HG03575 (cell line): ENCODE measurements at regions not wholly inside any gene's neighbourhood (a gene's known extent, or its start where the extent isn't known, plus 50 kb on each side); places are given as distances from the start of the nearest gene placed in this dataset.
"Not testable (repeated sequence)": the region's sequence is repeated elsewhere in the genome, so short reads cannot be mapped to it uniquely, and the experiment has no call there.

Experiments used
- ATAC-seq: cut with Tn5 transposase; IDR thresholded peaks from one replicate; pipeline ENCODE4 v1.9.1; 2021; ENCODE audit not compliant: unreplicated experiment, insufficient number of reproducible peaks, low FRiP score; ENCODE audit errors: extremely low read depth

- no peak for ATAC-seq
Measured at GRCh38 chr2:180312542-180312941, 305.4 kb upstream of the CWC22 start.

DNA sequence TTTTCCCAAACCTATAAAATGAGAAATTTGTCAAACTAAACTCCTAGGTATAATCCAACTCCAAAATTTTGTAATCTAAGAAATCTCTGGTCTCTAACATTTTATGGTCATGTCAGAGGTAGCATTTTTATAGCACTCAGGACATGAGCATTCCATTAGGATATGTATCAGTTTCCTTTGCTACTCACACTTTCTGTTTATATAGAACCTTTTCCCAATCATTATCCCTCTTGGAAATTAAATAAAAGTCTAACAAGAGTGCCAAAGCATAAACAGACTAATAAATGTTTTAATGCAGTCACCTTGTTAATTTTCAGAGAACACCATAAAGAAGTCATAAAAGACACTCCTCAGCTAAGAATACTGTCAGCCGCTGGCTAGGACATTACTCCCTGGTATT, 300.0 kb upstream of the CWC22 start:
- ATAC-seq: no peak

GRCh38 chr2:180306346-180306745, 299.2 kb upstream of the CWC22 start:
- no peak for ATAC-seq

DNA sequence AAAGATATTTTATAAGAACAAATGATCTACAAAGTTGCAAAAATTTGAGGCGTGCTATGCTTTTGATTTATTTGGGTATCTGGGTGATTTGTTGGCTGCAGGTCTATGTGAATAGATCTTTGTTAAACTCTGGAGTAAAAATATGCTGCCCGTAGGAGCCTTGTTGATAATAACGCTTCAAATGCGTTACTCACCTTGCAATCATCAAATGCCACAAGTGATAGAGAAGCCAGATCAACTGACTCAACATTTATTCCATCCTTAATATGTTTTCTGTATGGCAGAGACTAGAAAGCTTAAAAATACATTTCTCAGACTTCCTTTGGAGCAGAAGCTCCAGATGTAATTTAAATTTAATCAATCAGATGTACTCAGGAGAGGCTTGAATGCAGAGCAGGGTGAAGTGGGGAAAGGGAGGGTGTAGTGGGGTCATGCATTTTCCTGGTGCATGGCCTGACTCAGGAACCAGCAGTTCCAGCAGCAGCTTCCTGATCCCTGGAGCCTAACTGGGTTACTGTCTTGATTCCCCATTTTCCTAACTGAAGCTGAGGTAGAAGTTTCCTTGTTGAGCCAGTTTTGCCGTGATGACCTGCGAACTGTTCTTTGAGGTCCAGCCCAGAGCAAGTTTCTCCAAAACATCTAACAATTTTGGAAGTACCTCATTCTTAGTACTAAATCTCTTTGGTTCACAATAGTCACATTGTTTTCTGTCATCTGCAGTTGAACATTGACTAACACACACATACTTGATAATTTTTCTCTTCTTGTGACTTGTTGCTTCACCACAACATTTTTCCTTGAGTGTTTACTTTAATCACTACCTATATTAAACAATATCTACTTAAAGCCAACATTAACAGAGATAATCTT, 284.7 kb upstream of the CWC22 start:
- no peak for ATAC-seq

GRCh38 chr2:180291060-180291459, 284.0 kb upstream of the CWC22 start:
- no peak for ATAC-seq

- ATAC-seq: no peak
Measured at GRCh38 chr2:180289627-180290026, 282.5 kb upstream of the CWC22 start.

GRCh38 chr2:180279581-180279980, 272.5 kb upstream of the CWC22 start:
- no peak for ATAC-seq

DNA sequence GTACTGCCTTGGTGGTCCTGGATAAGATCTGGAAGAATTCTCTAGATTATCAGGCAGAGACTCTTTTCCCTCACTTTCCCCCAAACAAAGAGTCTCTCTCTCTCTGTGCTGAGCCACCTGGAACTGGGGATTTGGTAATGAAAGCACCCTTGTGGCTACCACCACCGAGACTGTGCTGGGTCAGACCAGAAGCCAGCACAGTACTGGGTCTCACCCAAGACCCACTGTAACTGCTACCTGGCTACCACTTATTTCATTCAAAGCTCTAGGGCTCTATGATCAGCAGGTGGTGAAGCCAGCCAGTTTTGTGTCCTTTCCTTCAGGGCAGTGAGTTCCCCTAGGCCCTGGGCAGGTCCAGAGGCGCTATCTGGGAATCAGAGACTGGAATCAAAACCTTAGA, 269.6 kb upstream of the CWC22 start:
- no peak for ATAC-seq

DNA sequence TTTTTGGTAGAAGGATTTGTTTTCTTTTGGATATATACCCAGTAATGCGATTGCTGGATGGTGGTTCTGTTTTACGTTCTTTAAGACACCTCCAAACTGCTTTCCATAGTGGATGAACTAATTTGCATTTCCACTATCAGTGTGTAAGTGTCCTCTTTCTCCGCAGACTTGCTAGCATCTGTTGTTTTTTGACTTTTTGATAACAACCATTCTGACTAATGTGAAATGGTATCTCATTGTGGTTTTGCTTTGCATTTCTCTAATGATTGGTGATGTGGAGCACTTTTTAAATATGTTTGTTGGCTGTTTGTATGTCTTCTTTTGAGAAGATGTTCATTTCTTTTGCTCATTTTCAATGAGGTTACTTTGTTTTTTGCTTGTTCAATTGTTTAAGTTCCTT, 260.9 kb upstream of the CWC22 start:
- ATAC-seq: no peak

GRCh38 chr2:180261976-180262375, 254.9 kb upstream of the CWC22 start:
- no peak for ATAC-seq

- ATAC-seq: no peak
Measured at GRCh38 chr2:180258579-180258978, 251.5 kb upstream of the CWC22 start.

DNA sequence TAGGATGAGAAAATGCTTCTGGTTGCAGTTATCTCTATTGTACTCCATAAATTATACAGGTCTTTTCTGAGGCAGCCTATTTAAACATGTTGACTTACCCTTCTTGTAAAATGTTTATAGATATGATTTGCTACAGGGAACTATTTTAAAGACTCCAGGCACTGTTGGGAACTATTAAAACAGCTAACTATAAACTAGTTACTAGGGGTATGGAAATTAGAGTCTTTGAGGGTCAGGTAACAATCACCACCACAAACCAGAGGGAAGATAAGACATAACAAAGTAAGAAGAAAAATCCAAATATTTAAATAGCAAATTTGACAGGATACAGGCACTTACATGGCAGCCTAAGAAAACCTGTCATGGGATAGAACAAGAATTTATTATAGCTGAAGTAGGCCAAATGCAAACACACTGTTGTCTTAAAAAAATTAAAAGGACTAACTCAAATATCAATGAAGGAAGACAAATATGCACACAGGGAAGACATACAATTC, 251.0 kb upstream of the CWC22 start:
- ATAC-seq: no peak

- no peak for ATAC-seq
Measured at GRCh38 chr2:180257247-180257646, 250.2 kb upstream of the CWC22 start.

DNA sequence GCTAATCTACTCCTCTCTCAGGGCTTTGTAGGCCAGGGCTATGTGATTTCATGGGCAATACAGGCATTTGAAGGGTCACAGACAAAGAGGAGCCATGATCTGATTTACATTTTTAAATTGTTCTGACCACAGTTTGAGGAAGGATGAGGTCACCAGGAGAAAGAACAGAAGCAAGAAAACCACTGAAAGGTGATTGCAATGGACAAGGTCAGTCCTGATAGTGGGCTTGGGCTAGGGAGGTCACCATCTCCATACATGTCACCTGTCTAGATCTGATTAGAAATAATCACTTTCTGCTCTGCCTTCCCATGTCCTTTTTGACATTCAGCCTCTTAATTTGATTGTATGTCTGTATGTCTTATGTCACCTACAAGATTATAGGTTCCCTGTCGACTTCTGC, 248.9 kb upstream of the CWC22 start:
- ATAC-seq: no peak

GRCh38 chr2:180254872-180255271, 247.8 kb upstream of the CWC22 start:
- no peak for ATAC-seq

- ATAC-seq: no peak
Measured at GRCh38 chr2:180247658-180248057, 240.6 kb upstream of the CWC22 start.

DNA sequence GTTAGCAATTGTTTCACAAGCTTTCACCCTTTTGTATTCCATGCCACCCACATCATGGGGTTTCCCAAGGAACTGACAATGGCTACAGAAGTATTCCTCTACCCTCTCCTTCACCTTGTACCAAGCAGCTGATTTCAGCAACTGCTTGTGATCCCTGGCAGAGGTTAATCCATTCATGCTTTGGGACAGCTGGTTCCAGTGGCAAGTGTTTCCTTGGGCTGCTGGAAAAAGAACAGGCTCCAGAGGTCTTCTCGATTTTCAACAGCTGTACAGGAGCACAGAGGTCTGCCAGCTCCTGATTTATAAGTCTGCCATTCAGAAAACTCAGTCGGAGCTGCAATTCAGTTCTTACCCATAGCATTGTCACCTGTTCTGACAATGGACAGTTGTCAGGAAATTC, 239.2 kb upstream of the CWC22 start:
- no peak for ATAC-seq

- no peak for ATAC-seq
Measured at GRCh38 chr2:180240774-180241173, 233.7 kb upstream of the CWC22 start.

GRCh38 chr2:180238729-180239128, 231.6 kb upstream of the CWC22 start:
- no peak for ATAC-seq

DNA sequence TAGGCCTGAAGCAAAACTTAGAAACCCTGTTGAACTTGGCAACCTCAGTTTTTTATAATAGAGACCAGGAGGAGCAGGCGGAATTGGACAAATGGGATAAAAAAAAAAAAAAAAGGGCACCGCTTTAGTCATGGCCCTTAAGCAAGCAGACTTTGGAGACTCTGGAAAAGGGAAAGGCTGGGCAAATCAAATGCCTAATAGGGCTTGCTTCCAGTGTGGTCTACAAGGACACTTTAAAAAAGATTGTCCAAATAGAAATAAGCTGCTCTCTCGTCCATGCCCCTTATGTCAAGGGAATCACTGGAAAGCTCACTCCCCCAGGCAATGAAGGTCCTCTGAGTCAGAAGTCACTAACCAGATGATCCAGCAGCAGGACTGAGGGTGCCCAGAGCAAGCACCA, 229.0 kb upstream of the CWC22 start:
- not testable (repeated sequence) for ATAC-seq

DNA sequence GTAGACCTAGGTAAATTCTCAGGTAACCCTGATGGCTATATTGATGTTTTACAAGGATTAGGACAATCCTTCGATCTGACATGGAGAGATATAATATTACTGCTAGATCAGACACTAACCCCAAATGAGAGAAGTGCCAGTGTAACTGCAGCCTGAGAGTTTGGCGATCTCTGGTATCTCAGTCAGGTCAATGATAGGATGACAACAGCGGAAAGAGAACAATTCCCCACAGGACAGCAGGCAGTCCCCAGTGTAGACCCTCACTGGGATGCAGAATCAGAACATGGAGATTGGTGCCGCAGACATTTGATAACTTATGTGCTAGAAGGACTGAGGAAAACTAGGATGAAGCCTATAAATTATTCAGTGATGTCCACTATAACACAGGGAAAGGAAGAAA, 228.4 kb upstream of the CWC22 start:
- not testable (repeated sequence) for ATAC-seq
